C4-2B (cell line): ENCODE measurements at regions not wholly inside any gene's neighbourhood (a gene's known extent, or its start where the extent isn't known, plus 50 kb on each side); places are given as distances from the start of the nearest gene placed in this dataset.

Experiments
- CTCF ChIP-seq: fragments of 450-650 bp; conservative IDR thresholded peaks from 2 replicates; pipeline ENCODE4 v1.5.1; 2017; ENCODE audit warnings: mild to moderate bottlenecking
- ZFX ChIP-seq: fragments of 450-650 bp; IDR thresholded peaks from 2 replicates; pipeline ENCODE4 v1.6.1; 2017

DNA sequence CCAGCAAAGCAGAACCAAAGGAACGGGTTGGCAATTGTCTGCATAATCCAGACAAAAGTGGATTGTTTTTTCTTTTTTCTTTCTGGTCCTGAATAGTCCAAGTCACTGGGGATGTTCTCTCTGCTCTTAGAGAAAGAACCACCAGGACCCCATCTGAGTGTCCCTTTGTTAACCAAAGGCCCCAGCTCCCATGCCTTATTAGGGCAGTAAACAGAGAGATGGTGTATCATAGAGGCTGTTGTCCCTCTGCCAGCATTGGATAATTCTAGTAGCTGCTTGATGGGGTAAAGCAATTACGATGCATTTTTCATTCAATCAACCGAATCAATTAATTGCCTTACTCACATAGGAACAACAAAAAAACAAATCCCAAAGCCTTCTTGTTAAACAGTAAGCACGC, 213.0 kb downstream of the BUB3 start:
- no peak for TF ChIP-seq ZFX
- no peak for TF ChIP-seq CTCF
